SK-N-SH (cell line): ENCODE measurements at regions not wholly inside any gene's neighbourhood (a gene's known extent, or its start where the extent isn't known, plus 50 kb on each side); places are given as distances from the start of the nearest gene placed in this dataset.

Source experiments
- CTCF ChIA-PET: fragments of 300-600, 350-600 bp; formaldehyde crosslinking; extraction: SDS; loops from one replicate; lab custom pipeline; 2021; lab: Yijun Ruan, JAX
- POLR2A ChIA-PET: fragments of 350-600 bp; sonication (Branson Sonifier 250); formaldehyde crosslinking; extraction: SDS; loops from one replicate; lab custom pipeline; 2020; ENCODE audit warnings: antibody characterized with exemption, inconsistent platforms; lab: Yijun Ruan, JAX
- DNase-seq: peaks from one replicate; pipeline ENCODE4 v3.0.0; 2012
- H2AFZ ChIP-seq: fragments of 200-600 bp; sonication (generic); 2 replicates; pipeline ENCODE4 v1.8.1; 2016; ENCODE audit warnings: antibody characterized with exemption, mild to moderate bottlenecking, low read depth
- H3F3A ChIP-seq: fragments of 200-600 bp; sonication (generic); replicated peaks from 2 replicates; pipeline ENCODE3; 2016; ENCODE audit warnings: antibody characterized with exemption, mild to moderate bottlenecking; ENCODE audit not compliant: insufficient read depth
- H3K27ac ChIP-seq, 2 experiments: fragments of 200-500 bp in 1 of 2; fragments of 200-600 bp in 1 of 2; sonication (Bioruptor generic) in 1 of 2; sonication (generic), shearing (Covaris generic) in 1 of 2; 2 replicates each; pipeline versions ENCODE4 v1.5.1 to v1.6.1; 2014 to 2016; ENCODE audit warnings: low read depth in 2 of 2, inconsistent platforms in 1 of 2, low read length in 1 of 2, mild to moderate bottlenecking in 1 of 2, mixed read lengths in 1 of 2
- H3K27me3 ChIP-seq: fragments of 200-600 bp; sonication (generic), shearing (Covaris generic); 2 replicates; pipeline ENCODE4 v1.6.1; 2016; ENCODE audit warnings: mixed run types; ENCODE audit not compliant: insufficient read depth
- H3K36me3 ChIP-seq, 2 experiments: fragments of 200-500 bp in 1 of 2; fragments of 200-600 bp in 1 of 2; sonication (Bioruptor generic) in 1 of 2; sonication (generic) in 1 of 2; replicated peaks in 1 of 2; 2 replicates each; pipeline versions ENCODE3 to v1.5.1; 2014 to 2016; ENCODE audit warnings: low read length in 1 of 2, mild to moderate bottlenecking in 1 of 2; ENCODE audit not compliant: insufficient read depth in 2 of 2, control insufficient read depth in 1 of 2
- H3K4me1 ChIP-seq, 2 experiments: fragments of 200-500 bp in 1 of 2; fragments of 200-600 bp in 1 of 2; sonication (Bioruptor generic) in 1 of 2; sonication (generic), shearing (Covaris generic) in 1 of 2; 2 replicates each; pipeline versions ENCODE4 v1.5.1 to v1.6.1; 2014 to 2016; ENCODE audit warnings: low read depth in 1 of 2, low read length in 1 of 2, mixed run types in 1 of 2; ENCODE audit not compliant: insufficient read depth in 2 of 2, control insufficient read depth in 1 of 2
- H3K4me2 ChIP-seq: fragments of 200-600 bp; sonication (generic), shearing (Covaris generic); 2 replicates; pipeline ENCODE4 v1.6.1; 2017; ENCODE audit warnings: mixed run types
- H3K4me3 ChIP-seq, 2 experiments: fragments of 200-500 bp in 1 of 2; fragments of 200-600 bp in 1 of 2; sonication (Bioruptor generic) in 1 of 2; sonication (generic), shearing (Covaris generic) in 1 of 2; 2 replicates each; pipeline versions ENCODE4 v1.5.1 to v1.8.1; 2014 to 2016; ENCODE audit warnings: low read depth in 2 of 2, inconsistent platforms in 1 of 2, low read length in 1 of 2, mild to moderate bottlenecking in 1 of 2, mixed read lengths in 1 of 2, moderate library complexity in 1 of 2
- H3K79me2 ChIP-seq: fragments of 200-600 bp; sonication (generic); 2 replicates; pipeline ENCODE4 v1.8.1; 2017; ENCODE audit warnings: mild to moderate bottlenecking; ENCODE audit not compliant: insufficient read depth
- H3K9ac ChIP-seq: fragments of 200-600 bp; sonication (generic); 2 replicates; pipeline ENCODE4 v1.6.1; 2017; ENCODE audit warnings: mixed run types
- H3K9me2 ChIP-seq: fragments of 200-600 bp; sonication (generic); 2 replicates; pipeline ENCODE4 v1.6.1; 2017; ENCODE audit warnings: mixed run types
- H3K9me3 ChIP-seq: fragments of 200-600 bp; sonication (generic); 2 replicates; pipeline ENCODE4 v1.6.1; 2017; ENCODE audit warnings: mixed run types, mild to moderate bottlenecking, moderate library complexity
- H4K20me1 ChIP-seq: fragments of 200-600 bp; sonication (generic); 2 replicates; pipeline ENCODE4 v1.6.1; 2017; ENCODE audit warnings: mild to moderate bottlenecking, mixed run types; ENCODE audit not compliant: insufficient read depth
- CHD2 ChIP-seq: fragments of 150-350 bp; IDR thresholded peaks from 2 replicates; pipeline ENCODE4 v1.6.1; 2018; ENCODE audit warnings: low read length; ENCODE audit not compliant: partially characterized antibody
- CTCF ChIP-seq: fragments of 200-600 bp; sonication (generic); IDR thresholded peaks from 2 replicates; pipeline ENCODE4 v1.6.1; 2017; ENCODE audit warnings: antibody characterized with exemption, mild to moderate bottlenecking, moderate library complexity
- ELF1 ChIP-seq: IDR thresholded peaks from 2 replicates; pipeline ENCODE4 v1.4.0; 2012
- FOSL2 ChIP-seq: IDR thresholded peaks from 2 replicates; pipeline ENCODE4 v1.4.0; 2012; ENCODE audit warnings: low read depth, mild to moderate bottlenecking, moderate library complexity, borderline replicate concordance
- FOXJ3 ChIP-seq: sonication (generic); formaldehyde crosslinking; IDR thresholded peaks from 2 replicates; pipeline ENCODE4 v1.5.1; 2020; ENCODE audit warnings: mild to moderate bottlenecking, missing genetic modification reagents
- GABPA ChIP-seq: IDR thresholded peaks from 2 replicates; pipeline ENCODE4 v1.4.0; 2012; ENCODE audit warnings: low read depth, mild to moderate bottlenecking
- GATA2 ChIP-seq: sonication (generic); formaldehyde crosslinking; IDR thresholded peaks from 2 replicates; pipeline ENCODE4 v1.5.0; 2020; ENCODE audit warnings: mild to moderate bottlenecking, missing genetic modification reagents
- IRF3 ChIP-seq: fragments of 150-350 bp; IDR thresholded peaks from 2 replicates; pipeline ENCODE4 v1.6.1; 2016; ENCODE audit warnings: mild to moderate bottlenecking, low read depth, low read length
- JUND ChIP-seq: IDR thresholded peaks from 2 replicates; pipeline ENCODE4 v1.4.0; 2012
- MEF2A ChIP-seq: IDR thresholded peaks from 2 replicates; pipeline ENCODE4 v1.4.0; 2012; ENCODE audit warnings: low read depth, borderline replicate concordance
- POLR2AphosphoS5 ChIP-seq: IDR thresholded peaks from 2 replicates; pipeline ENCODE4 v1.6.1; 2012; ENCODE audit warnings: low read depth, low read length
- RCOR1 ChIP-seq: fragments of 150-350 bp; IDR thresholded peaks from 2 replicates; pipeline ENCODE4 v1.6.1; 2017; ENCODE audit warnings: antibody characterized with exemption, low read length
- REST ChIP-seq: IDR thresholded peaks from 2 replicates; pipeline ENCODE4 v1.6.1; 2012; ENCODE audit warnings: mild to moderate bottlenecking, low read depth, low read length, moderate library complexity
- RXRA ChIP-seq: IDR thresholded peaks from 2 replicates; pipeline ENCODE4 v1.4.0; 2012; ENCODE audit warnings: low read depth, mild to moderate bottlenecking, borderline replicate concordance
- SMC3 ChIP-seq: IDR thresholded peaks from 2 replicates; pipeline ENCODE4 v1.6.1; 2012; ENCODE audit warnings: low read depth, low read length, improper control_type of control experiment
- TAF1 ChIP-seq: IDR thresholded peaks from 2 replicates; pipeline ENCODE4 v1.6.1; 2012; ENCODE audit warnings: low read depth, mild to moderate bottlenecking, low read length, moderate library complexity, borderline replicate concordance
- TEAD4 ChIP-seq: IDR thresholded peaks from 2 replicates; pipeline ENCODE4 v1.4.0; 2012; ENCODE audit warnings: mild to moderate bottlenecking, borderline replicate concordance; ENCODE audit not compliant: insufficient read depth
- YY1 ChIP-seq: IDR thresholded peaks from 2 replicates; pipeline ENCODE4 v1.4.0; 2012; ENCODE audit warnings: low read depth, mild to moderate bottlenecking
- ZBTB33 ChIP-seq: IDR thresholded peaks from 2 replicates; pipeline ENCODE4 v1.4.0; 2012; ENCODE audit warnings: low read depth, borderline replicate concordance
- WGBS: methylation state at CpG from one replicate; pipeline ENCODE4 v1.1.6; 2017; ENCODE audit warnings: low lambda C conversion rate; 5-methylcytosine and 5-hydroxymethylcytosine counted together
- TF ChIP-seq, protein P1 (sequence below): fragments of 150-350 bp; IDR thresholded peaks from 2 replicates; pipeline ENCODE4 v1.6.1; 2017; ENCODE audit warnings: antibody characterized with exemption, low read length, low read depth, borderline replicate concordance

DNA sequence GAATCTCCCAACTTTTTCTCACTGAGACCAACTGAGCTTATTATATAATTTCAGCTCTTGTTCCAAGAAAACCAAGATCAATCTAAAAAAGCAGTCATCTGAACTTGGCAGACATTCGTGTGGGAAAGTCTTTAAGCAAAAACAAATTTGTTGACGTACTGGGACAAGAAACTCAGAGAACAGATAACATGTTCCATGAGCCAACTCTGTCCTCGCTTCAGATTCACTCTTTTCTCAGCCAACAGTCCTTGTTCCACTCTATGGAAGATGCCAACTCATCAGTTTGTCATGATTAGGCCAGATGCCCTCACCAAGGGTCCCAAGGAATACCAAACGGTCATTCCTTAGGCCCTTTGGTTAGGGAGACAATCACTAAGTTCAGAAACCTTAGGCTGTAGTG lies 224.2 kb upstream of the CTAGE1 start:
- no peaks in the 10 kb centered on the region for H3K9me3 ChIP-seq
- TF ChIP-seq CHD2: no peak
- no peak for TF ChIP-seq SMC3
- TF ChIP-seq FOXJ3 (CRISPR knock-in tag): no peak
- TF ChIP-seq GABPA: no peak
- TF ChIP-seq GATA2 (CRISPR knock-in tag): no peak
- TF ChIP-seq CTCF: no peak
- no peak for TF ChIP-seq YY1
- TF ChIP-seq ZBTB33: no peak
- no peak for TF ChIP-seq RXRA
- no peak overlapping the region for H3K4me3 ChIP-seq
- H3K9ac ChIP-seq: no peak overlapping the region
- no peaks in the 10 kb centered on the region for H4K20me1 ChIP-seq
- no peaks in the 10 kb centered on the region for H3K79me2 ChIP-seq
- no peaks in the 10 kb centered on the region; the same call in 1 of the 2 replicates for H3K27me3 ChIP-seq
- H3K4me1 ChIP-seq: 0 out of 4 replicates have a peak, but pooled peaks cover 0 to 3% of the 10 kb centered on the region in 2 experiments
- no peak for DNase-seq
- 16% methylated on average over 4 of the region's 4 CpGs for WGBS
- no peaks in the 10 kb centered on the region for H3F3A ChIP-seq
- H3K4me2 ChIP-seq: no peak overlapping the region
- CTCF ChIA-PET: no interaction called here
- H2AFZ ChIP-seq: no peak overlapping the region
- no peaks in the 10 kb centered on the region for H3K36me3 ChIP-seq
- POLR2A ChIA-PET: no interaction called here
- H3K27ac ChIP-seq: no peak overlapping the region
- H3K9me2 ChIP-seq: no peaks in the 10 kb centered on the region

- H3K9me2 ChIP-seq: no peaks in the 10 kb centered on the region
- 0 out of 4 replicates have a peak, but pooled peaks cover 0 to 3% of the 10 kb centered on the region in 2 experiments for H3K4me1 ChIP-seq
- no peak for DNase-seq
- no peaks in the 10 kb centered on the region for H4K20me1 ChIP-seq
- H3K79me2 ChIP-seq: no peaks in the 10 kb centered on the region
- H2AFZ ChIP-seq: no peak overlapping the region
- ChIA-PET POLR2A (no interaction called here), CTCF (no interaction called here)
- H3K9ac ChIP-seq: no peak overlapping the region
- H3K4me3 ChIP-seq: no peak overlapping the region
- no peak overlapping the region for H3K4me2 ChIP-seq
- no peaks in the 10 kb centered on the region; the same call in 1 of the 2 replicates for H3K27me3 ChIP-seq
- no peaks in the 10 kb centered on the region for H3F3A ChIP-seq
- no peaks in the 10 kb centered on the region for H3K9me3 ChIP-seq
- H3K27ac ChIP-seq: no peak overlapping the region
- H3K36me3 ChIP-seq: no peaks in the 10 kb centered on the region
- 24% methylated on average over 2 of the region's 2 CpGs for WGBS
- TF ChIP-seq MEF2A: no peak
- no peak for TF ChIP-seq TEAD4
- no peak for TF ChIP-seq FOSL2
- no peak for TF ChIP-seq JUND
- TF ChIP-seq IRF3: no peak
- TF ChIP-seq ELF1: no peak
- no peak for TF ChIP-seq TAF1
- TF ChIP-seq, protein P1, sequence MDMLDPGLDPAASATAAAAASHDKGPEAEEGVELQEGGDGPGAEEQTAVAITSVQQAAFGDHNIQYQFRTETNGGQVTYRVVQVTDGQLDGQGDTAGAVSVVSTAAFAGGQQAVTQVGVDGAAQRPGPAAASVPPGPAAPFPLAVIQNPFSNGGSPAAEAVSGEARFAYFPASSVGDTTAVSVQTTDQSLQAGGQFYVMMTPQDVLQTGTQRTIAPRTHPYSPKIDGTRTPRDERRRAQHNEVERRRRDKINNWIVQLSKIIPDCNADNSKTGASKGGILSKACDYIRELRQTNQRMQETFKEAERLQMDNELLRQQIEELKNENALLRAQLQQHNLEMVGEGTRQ: no peak
- TF ChIP-seq RCOR1: no peak
- TF ChIP-seq REST: no peak
- no peak for TF ChIP-seq GATA2 (CRISPR knock-in tag)
- TF ChIP-seq POLR2AphosphoS5: no peak
These were observed 226.0 kb upstream of the CTAGE1 start for GRCh38 chr18:22643731-22644130.
